ENCODE measurements at regions not wholly inside any gene's neighbourhood (a gene's known extent, or its start where the extent isn't known, plus 50 kb on each side); places are given as distances from the start of the nearest gene placed in this dataset.
A peak's percentile ranks its signal among the peaks of the same experiment; 100 is the strongest.

DNA sequence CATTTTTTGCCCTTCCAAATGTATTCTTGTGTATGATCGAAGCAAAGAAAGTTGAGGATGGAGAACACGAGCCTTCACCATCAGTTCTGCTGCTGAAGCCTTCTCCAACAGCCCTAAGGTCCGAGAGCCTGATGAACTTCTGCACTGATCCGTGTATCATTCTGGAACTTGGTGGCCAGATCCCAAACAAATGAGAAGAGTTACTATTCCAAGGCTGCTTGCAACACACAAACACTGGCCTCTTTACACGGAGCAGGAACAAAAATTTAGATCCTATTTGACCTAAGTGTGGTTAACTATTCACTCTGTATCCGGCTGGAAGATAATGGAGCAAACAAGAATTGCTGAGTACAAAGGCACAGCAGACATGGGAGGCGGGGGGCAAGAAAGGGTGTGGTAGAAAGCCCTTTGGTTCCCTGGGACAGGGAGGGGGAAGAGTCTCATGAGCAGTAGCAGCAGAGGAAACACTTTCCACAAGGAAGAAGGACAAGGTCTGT, 282.9 kb downstream of the SOX9 start:
- Histone ChIP-seq H3K4me3 (no peak overlapping the region), H3K27ac (no peak overlapping the region), H3K27me3 (no peaks in the 10 kb centered on the region), H3K4me1 (replicated peaks in 1 of 2) (peaks cover 0 to 9% of the 10 kb centered on the region in 2 donors), H3K36me3 (replicated peaks in 1 of 2) (no peaks in the 10 kb centered on the region), H3K9me3 (replicated peaks in 1 of 3) (no peaks in the 10 kb centered on the region)
- intact Hi-C loops (cut with DNase I): no loop called here
- DNase-seq: no peak
- WGBS, 4 donors: 67 to 86% (median 76%) methylated on average over 7 of the region's 7 CpGs
- no peak for TF ChIP-seq POLR2A (IDR thresholded peaks at IDR 0.05)
- TF ChIP-seq, protein P1, sequence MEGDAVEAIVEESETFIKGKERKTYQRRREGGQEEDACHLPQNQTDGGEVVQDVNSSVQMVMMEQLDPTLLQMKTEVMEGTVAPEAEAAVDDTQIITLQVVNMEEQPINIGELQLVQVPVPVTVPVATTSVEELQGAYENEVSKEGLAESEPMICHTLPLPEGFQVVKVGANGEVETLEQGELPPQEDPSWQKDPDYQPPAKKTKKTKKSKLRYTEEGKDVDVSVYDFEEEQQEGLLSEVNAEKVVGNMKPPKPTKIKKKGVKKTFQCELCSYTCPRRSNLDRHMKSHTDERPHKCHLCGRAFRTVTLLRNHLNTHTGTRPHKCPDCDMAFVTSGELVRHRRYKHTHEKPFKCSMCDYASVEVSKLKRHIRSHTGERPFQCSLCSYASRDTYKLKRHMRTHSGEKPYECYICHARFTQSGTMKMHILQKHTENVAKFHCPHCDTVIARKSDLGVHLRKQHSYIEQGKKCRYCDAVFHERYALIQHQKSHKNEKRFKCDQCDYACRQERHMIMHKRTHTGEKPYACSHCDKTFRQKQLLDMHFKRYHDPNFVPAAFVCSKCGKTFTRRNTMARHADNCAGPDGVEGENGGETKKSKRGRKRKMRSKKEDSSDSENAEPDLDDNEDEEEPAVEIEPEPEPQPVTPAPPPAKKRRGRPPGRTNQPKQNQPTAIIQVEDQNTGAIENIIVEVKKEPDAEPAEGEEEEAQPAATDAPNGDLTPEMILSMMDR (IDR thresholded peaks at IDR 0.05): no peak

DNA sequence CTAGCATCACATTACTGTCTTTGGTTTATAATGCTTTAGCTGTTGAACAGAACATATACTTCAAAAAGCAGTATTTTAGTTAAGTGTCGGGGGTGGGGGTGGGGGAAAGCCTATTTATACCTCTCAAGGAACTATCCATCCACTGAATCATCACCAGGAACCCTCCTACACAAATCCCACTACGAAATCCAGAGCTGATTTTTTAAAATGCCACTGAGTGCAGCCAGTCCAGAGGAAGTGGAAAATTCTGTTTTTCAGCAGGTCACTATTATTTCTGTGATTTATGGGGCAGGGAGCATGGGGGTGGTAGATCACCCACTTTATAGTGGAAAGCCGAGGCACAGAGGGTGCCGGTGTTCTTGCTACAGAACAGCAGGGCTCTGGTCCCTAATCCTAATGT, 284.1 kb downstream of the SOX9 start:
- no peak overlapping the region for H3K27ac ChIP-seq
- H3K36me3 ChIP-seq (replicated peaks in 1 of 2): no peaks in the 10 kb centered on the region
- H3K4me3 ChIP-seq: no peak overlapping the region
- H3K4me1 ChIP-seq (replicated peaks in 1 of 2): peaks cover 0 to 9% of the 10 kb centered on the region in 2 donors
- WGBS, 4 donors: 37 to 63% (median 51%) methylated on average over 4 of the region's 4 CpGs
- intact Hi-C loops (cut with DNase I): no loop called here
- H3K27me3 ChIP-seq: no peaks in the 10 kb centered on the region
- TF ChIP-seq, protein P1 (IDR thresholded peaks at IDR 0.05): no peak
- no peak for TF ChIP-seq POLR2A (IDR thresholded peaks at IDR 0.05)
- no peaks in the 10 kb centered on the region for H3K9me3 ChIP-seq (replicated peaks in 1 of 3)
- no peak for DNase-seq

DNA sequence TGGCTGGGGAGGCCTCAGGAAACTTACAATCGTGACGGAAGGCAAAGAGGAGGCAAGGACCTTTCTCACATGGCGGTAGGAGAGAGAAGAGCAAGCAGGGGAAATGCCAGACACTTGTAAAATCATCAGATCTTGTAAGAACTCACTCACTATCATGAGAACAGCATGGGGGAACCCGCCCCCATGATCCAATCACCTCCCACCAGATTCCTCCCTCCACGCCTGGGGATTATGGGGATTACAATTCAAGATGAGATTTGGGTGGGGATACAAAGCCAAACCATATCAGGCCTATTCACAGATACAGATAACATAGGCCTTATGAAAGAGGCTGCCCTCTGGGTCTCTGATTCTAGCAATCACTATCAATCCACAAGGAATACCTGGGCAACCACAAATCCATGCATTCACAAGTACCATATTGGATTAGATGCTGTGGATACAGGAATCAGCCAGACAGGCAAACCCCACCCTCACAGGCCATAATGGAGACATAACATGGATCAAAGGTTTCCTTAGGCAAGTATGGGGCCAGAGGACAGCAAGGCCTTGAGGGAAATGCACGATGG, 284.9 kb downstream of the SOX9 start:
- intact Hi-C loops (cut with DNase I): no loop called here
- DNase-seq: no peak
- no peaks in the 10 kb centered on the region for H3K27me3 ChIP-seq
- H3K4me1 ChIP-seq (replicated peaks in 1 of 2): peaks cover 0 to 9% of the 10 kb centered on the region in 2 donors
- no peaks in the 10 kb centered on the region for H3K36me3 ChIP-seq (replicated peaks in 1 of 2)
- 78 to 87% (median 84%) methylated on average over 6 of the region's 6 CpGs for WGBS, 4 donors
- H3K9me3 ChIP-seq (replicated peaks in 1 of 3): no peaks in the 10 kb centered on the region
- H3K4me3 ChIP-seq: no peak overlapping the region
- H3K27ac ChIP-seq: no peak overlapping the region
- TF ChIP-seq POLR2A (IDR thresholded peaks at IDR 0.05): no peak

DNA sequence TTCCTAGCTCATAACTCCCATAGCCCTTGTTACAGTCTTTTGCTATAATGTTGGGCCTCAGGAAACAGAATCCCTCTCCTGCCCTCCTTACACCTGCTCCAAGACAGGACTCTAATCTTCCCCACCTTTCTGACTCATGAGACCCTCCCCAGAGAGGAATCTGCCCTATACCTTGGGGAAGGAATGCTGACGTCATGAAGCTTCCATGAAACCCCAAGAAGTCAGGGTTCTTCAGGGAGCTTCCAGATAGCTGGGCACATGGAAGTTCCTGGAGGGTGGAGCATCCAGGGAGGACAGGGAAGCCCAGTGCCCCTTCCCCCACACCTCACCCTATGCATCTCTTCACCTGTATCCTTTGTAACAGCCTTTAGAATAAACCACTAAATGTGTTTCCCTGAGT, 285.7 kb downstream of the SOX9 start:
- H3K4me1 ChIP-seq (replicated peaks in 1 of 2): peaks cover 0 to 9% of the 10 kb centered on the region in 2 donors
- TF ChIP-seq POLR2A (IDR thresholded peaks at IDR 0.05): no peak
- TF ChIP-seq, protein P1 (IDR thresholded peaks at IDR 0.05): no peak
- WGBS, 4 donors: 74 to 100% (median 89%) methylated on average over 1 of the region's 1 CpG
- intact Hi-C loops (cut with DNase I): no loop called here
- no peaks in the 10 kb centered on the region for H3K27me3 ChIP-seq
- H3K9me3 ChIP-seq (replicated peaks in 1 of 3): no peaks in the 10 kb centered on the region
- no peak overlapping the region for H3K4me3 ChIP-seq
- no peak overlapping the region for H3K27ac ChIP-seq
- H3K36me3 ChIP-seq (replicated peaks in 1 of 2): no peaks in the 10 kb centered on the region
- DNase-seq: no peak

DNA sequence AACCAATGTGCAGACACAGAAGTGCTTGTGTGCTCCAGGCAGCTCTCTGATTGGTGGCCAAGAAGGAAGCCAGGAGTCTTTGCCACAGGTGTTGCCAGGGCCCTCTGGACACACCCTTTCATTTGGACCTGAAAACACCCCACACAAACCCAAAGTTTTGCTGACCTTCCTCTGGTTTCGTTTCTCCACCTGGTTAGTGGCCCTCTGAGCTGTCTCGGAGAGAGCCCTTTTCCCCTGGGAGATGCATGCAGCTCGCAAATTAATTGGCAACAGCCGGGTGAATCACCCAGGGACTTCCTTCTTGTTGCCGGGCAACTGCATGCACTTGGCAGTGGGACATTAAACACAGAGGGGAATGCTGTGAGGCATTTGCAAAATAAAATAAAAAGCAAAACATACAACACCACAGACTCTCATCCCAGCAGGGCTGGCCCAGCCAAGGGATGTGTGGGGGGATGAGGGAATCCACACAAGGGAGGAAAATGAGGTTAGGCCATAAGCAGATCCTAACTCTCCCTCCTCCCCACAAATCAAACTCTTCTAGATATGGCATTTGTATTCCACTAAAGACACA, 286.6 kb downstream of the SOX9 start:
- 5 to 16% (median 8%) methylated on average over 5 of the region's 5 CpGs for WGBS, 4 donors

More for the DNA sequence above, 286.6 kb downstream of the SOX9 start:
- intact Hi-C loops (cut with DNase I): no loop called here
- Histone ChIP-seq H3K27ac (peak overlapping the region in 1 of 5 donors; percentile 52), H3K36me3 (replicated peaks in 1 of 2) (no peaks in the 10 kb centered on the region), H3K4me3 (no peak overlapping the region), H3K9me3 (replicated peaks in 1 of 3) (no peaks in the 10 kb centered on the region), H3K4me1 (replicated peaks in 1 of 2) (peaks cover 0 to 9% of the 10 kb centered on the region in 2 donors), H3K27me3 (no peaks in the 10 kb centered on the region)
- DNase-seq: peak; percentile 53 to 87 (median 74)
- TF ChIP-seq, protein P1 (IDR thresholded peaks at IDR 0.05): no peak
- no peak for TF ChIP-seq POLR2A (IDR thresholded peaks at IDR 0.05)
